GM18907 (cell line): ENCODE measurements at regions not wholly inside any gene's neighbourhood (a gene's known extent, or its start where the extent isn't known, plus 50 kb on each side); places are given as distances from the start of the nearest gene placed in this dataset.

Experiments
- ATAC-seq: cut with Tn5 transposase; IDR thresholded peaks from one replicate; pipeline ENCODE4 v1.9.1; 2021; ENCODE audit warnings: mild to moderate bottlenecking, moderate library complexity; ENCODE audit not compliant: unreplicated experiment

DNA sequence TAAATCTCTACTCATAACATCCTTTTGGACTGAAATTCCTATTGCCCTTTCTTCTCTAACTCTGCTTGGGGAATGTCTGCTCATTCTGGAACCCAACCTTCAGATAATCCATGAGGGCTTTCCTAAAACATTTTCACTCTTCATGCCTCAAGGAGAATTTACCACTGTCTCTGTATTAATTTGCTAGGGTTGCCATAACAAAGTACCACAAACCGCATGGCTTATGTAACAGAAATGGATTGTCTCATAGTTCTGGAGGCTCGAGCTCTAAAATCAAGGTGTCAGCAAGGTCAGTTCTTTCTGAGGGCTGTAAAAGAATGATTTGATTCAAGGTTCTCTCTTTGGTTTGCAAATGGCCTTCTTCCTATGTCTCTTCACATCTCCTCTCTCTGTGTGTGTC lies 209.7 kb downstream of the LACC1 start:
- no peak for ATAC-seq

DNA sequence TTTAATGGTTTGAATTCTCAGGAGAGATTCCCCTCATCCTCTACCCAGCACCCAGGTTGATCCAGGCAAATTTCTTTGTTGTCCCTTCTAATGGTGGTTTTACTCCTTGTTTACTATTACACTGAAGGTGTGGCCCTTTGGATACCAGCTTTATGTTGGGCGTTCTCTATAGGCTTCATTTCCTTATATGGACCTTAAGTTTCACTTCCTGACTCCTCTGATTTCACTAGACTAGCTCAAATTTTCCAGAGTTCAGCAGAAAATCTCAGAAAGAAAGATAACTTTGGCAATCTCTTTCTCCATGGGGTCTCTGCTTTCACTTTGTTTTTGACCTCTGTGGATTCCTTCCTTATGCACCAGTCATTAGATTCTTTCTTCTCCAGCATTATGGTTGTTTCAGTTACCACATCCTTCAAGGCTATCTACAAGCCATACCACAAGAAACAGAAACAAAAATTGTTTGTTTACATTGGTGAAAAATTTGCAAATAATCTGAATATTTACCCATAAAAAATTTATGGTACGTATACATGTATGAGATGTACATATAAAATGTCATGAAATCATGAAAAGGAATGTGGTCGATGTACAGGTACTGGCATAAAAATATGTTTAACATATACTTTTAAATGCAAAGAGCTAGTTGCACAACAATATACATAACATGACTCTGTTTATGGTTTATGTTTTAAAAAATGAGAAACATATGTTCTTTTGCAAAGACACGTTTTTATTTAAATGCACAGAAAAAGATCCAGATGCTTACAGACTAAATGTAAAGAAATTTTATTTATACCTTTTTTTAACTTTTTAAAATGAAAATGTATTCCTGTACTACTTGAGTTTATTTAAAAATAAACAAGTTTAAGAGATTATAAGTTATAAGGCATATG lies 212.6 kb downstream of the LACC1 start:
- no peak for ATAC-seq

DNA sequence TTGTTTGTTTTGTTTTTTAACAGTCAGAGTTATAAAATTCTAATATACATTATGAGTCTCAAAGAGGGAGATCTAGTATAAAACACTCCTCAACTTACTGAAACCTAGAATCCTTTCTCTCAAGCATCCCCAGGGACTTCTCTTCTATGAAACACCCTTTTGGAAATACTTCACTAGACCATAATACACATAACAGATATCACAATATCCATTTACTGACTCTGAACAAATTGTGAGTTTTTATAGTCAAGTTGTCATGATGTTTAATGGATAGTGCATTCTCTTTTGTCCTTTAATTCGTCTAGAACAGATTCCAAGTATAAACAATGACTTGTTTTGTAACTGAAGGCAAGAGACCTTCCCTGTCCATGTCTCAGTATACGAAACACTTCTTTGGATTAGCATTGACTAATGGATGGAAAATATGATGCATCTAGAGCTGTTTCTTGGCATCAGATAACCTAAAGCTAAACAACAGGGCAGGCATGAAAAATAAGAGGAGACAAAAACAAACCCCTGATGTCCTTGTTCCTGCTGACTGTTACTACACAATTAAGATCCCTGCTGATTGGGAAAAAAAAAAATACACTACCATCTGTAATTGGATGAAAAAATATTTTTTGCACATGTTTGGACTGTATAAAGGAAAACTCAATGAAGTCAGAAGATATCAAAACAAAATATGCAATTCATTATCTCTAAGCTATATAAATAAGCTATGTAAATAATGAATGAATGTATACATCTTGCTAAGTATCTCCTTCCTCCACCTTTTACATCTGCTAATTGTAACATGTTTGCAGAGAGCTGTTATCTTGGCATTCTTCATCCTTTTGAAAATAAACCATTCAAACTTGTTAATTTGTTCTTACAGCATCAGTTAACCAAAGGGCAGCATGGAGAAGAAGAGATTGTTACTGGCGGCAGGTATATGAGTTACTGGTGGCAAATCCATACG lies 214.2 kb downstream of the LACC1 start:
- ATAC-seq: no peak

DNA sequence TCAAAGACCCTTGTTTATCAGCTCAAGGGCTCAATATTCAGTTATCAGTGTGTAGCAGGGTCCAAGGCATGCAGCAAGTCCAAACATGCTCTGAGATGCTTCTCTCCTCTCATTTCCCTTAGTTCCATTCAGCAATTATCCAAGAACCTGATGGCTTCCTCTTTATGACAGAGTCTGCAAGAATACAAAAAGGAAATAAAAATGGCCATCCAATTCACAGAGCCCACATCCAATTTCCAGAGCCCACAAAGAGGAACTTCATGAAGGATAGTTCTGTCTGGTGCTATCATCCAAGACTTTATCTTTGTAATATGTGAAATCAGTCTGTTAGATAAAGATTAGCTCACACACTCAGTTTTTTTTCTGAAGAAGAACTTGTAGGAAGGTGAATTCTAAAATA lies 217.2 kb downstream of the LACC1 start:
- no peak for ATAC-seq

DNA sequence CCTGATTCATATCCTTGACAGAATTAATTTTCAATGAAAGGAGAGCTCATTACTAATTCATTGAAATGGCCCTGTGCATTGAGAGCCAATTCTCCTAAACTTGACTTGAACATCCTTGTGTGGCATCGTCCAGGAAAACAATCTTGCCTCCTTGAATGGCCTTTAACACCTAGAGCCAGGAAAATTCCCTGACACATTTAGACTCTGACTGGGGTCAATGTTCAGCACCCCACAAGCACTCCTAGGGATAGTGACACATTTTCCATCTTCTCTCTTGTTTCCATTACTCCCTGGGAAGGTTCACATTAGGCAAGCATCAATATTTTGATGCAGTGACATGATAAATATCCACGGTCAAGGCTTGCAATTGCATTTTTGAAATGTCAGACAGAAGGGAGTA lies 218.9 kb downstream of the LACC1 start:
- no peak for ATAC-seq

DNA sequence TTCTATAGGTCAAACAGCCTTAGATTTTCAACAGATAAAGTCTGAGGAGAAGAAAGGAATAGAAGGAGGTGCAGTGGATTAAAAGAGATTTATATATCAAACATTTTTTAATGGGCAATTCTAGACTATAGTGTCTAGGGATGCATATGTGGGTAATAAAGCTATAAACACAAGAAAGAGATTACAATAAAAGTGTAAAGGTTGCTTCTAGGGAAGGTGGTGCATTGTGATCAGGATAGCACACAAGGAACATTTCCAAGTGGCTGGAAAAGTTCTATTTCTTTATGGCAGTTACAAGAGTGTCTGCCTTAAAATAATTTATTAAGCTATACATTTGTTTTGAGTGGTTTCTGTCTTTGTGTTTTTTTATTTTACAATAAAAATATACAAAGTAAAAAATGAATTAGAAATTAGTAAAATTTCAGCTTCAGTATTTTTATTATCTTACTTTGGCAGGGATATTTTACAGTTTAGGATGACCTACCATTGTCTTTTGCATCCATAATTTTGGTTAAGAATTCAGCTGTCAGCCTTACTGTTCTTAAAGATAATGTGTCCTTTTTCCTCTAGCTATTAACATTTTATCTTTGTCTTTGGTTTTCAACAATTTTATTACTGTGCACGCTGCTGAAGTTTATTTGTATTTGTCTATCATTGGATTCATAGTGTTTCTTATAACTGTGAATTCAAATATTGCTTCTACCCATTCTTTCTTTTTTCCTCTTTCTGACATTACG lies 221.8 kb downstream of the LACC1 start:
- no peak for ATAC-seq

DNA sequence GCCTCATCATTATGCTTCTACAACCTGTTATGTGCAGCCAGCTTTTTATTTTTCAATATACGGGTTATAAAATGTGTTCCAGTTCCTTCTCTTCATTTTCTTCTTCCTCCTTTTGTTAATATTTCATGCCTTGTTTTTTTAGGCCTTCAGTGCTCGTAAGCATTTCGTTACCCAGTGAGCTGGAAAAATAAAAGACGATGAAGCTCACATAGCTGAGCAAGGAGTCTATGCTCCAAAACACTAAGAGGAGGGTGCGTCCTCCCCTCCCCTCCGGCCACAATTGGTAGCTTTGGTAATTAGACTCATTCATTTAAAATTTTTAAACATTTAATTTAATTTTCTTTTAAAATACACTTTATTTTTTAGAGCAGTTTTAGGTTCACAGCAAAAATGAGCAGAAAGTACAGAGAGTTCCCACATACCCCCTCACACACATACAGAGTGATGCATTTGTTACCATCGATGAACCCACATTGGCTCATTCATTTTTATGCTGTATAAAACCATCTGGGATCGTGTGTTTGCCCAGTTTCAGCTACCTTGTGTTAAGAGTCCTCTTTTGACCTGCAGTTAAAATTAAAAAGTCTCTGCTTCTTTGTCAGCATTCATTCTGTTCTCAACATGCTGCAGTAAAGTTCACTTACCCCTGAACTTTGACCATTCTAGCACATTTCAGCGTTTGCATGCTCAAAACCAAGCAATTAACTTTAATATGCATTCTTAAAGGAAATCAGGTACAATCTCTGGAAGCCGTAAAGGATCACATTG lies 223.9 kb downstream of the LACC1 start:
- ATAC-seq: no peak

DNA sequence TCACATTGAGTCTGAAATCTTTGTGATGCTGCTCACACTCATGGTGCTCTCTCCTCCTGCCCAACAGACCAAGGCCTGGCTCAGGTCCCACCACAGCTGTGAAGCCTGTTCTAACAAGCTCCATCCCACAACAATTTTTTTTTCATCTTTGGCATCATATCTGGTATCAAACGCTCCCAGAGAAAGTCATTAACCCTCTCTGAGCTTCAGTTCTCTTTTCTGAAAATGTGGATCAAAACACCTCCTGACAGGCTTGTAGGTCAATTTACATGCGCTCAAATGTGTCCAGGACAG lies 224.4 kb downstream of the LACC1 start:
- no peak for ATAC-seq

DNA sequence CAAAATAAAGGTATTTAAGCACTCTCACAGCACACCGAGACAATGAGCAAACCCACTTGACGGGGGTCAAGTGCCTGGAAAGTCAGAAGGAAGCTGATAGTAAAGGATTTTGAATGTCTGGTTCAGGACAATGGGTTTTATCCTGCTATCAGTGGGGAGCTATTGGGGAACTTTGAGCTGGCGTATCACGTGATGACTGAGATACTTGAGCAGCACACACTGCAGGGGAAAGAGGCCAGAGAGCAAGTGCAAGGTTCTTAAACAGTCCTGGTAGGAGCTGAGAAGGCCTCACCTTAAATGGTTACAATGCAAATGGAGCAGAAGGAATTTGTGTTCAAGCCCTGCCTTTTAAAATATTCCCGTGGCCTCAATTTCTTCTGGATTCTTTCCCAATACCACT lies 225.3 kb downstream of the LACC1 start:
- ATAC-seq: no peak

DNA sequence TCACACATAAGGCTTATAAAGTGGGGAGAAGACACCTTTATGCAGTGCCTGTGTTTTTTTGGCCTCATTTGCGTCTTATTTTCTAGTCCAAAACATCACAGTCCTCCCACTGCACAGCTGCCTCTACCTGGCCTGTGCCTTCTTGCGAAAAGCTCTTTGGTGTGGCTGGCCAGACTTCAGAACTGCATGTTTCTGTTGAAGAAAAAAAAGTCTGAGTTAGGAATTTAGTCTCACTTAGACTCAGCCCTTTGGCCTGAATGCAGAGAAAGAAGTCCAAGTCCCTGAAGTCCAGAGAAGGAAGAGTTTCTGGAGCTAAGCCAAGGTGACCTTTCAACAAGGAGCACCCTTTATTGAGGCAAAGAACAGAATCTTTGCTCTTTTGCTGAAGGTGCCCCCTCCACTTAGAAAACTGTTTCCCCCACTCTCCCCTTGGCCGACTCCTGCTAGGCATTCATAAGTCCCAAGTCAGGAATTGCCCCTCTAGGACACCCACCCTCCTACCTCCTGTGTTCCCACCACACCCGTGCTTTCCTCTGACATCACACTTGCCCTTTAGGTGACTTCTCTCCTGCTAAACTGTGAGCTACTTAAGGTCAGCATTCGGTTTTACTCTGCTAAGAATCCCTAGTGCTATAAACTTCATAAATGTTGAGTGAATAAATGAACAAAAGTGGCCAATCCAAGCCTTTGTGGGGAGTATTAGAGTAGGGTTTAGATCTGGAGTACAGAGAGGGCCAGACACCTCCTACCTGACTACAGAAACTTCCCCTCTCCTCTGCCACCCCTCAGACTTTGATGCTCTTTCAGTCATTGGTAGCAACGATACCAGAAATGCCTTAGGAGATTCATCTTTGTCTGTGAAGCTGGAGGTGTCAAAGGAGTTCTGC lies 226.8 kb downstream of the LACC1 start:
- no peak for ATAC-seq

DNA sequence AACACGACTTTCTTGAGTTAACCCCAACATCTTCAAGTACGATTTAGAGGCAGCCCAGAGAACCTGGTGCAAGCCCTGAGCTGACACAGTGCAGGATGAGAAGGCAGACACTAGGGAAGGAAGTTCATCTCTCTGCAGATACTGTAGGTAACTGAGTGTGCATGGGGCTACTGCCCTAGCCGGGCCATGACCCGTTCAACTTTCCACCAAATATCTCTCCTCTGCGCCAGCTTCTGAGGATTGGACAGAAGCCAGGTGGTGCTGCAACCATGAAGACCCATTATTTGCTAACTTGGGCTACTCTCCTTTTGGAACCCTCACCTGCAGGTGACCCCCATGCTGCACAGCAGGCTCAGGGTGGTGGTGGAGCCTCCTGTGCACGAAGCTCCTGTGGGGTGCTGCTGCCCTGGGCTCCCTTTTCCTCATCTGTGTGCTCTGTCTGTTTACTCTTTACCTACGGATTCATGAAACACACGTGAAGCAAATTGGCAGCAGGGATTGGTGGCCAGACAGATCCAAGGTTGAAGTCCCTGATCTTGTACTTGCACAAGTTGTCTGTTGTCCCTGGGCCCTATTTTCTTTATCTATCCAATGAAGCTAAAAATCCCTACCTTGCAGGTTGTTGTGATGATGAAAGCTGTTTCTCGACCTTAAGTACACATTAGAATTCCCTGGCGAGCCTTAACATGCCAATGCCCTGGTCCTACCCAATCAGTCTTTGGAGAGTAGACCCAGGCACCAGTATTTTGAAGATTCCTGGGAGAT lies 227.8 kb downstream of the LACC1 start:
- ATAC-seq: no peak

DNA sequence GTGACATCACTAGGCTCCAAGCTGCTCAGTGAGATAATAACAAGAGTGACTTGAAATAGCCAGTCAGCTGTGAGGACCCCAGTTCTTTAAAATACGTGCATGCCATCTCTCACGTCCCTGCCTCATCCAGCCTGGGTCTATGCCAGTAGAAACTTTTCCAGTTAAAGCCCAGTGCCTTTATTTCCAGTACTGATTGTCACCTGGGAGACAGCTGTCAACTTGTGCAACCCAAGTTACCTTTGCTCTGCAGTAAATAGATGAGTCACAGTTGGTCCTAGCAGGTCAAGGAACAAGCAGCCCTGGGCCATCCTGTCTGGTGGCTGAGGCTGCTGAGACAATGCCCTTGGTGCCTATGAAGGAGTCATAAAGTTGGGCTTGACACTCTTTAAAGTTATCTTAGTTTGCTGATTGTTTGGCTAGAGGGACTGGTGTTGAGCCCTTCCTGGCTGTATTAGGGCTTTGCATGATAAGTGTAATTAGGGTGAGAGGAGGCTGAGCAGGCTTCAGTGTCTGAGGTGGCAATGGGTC lies 228.7 kb downstream of the LACC1 start:
- no peak for ATAC-seq

DNA sequence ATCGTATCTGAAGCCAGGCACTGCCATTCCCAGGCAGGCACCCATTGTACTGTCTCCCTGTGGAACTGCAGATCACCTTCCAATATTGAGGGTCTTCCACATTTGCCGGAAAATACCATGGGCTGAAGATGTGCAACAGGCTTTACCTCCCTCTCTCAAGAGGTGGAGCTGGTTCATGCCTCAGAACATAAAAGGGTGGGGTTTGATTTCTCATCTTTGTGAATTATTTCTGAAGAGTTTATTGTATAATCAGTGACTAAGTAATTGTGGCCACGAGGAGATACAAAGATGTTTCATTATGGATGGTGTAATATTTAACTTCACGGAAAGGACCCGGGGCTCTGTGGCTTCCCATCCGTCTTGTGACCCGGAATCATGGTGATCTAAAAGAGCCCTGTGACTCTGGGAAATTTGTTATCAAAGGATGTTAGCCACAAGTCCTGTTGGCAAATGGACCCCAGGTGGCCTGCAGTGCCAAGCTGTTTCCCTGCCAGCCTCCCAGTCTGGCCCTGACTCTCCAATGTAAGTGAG lies 230.5 kb downstream of the LACC1 start:
- no peak for ATAC-seq

DNA sequence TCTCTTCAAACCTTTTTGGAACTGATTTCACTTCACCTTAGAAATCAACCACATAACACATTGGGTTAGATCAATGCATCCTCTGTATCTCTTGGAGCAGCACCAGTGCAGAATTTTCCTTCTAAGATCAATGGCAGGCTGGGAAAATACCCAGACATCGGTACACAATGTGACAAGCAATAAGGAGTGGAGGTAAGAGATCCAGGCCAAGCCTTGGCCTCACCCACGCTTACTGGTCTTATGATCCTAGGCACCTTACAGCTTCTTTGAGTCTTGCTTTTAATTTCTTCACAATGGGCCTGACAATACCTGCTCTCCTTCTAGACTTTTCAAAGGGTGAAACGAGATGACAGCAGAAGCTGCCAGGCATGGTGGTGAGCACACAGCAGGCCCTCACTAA lies 232.0 kb downstream of the LACC1 start:
- ATAC-seq: no peak

DNA sequence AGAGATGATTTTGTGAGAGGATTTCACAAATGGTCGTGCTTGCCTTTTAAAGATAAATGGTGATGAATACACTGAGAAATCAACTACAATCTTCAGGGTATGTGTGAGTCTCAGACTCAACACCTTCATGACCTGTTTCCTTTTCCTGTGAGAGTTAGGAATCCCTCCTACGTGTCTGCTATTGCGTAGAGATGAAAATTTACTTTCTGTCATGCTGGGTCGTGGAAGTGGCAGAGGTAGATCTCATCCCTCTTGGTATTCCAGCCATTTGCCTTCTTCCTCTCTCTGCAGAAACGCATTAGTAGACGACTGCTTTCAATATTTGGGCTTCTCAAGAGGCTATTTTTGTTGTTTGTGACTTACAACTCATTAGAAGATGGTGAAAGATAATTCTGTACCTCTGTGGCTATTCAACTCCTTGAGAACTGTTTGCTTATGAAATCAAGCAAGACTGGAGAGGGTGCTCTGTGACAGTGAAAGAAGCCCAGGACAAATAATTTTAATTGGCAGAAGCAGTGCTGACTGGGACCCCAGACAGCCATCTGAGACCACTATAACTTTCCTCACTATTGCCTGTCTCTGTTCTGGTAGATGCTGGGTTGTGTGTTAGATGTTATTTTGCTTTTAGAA lies 233.1 kb downstream of the LACC1 start:
- ATAC-seq: no peak

DNA sequence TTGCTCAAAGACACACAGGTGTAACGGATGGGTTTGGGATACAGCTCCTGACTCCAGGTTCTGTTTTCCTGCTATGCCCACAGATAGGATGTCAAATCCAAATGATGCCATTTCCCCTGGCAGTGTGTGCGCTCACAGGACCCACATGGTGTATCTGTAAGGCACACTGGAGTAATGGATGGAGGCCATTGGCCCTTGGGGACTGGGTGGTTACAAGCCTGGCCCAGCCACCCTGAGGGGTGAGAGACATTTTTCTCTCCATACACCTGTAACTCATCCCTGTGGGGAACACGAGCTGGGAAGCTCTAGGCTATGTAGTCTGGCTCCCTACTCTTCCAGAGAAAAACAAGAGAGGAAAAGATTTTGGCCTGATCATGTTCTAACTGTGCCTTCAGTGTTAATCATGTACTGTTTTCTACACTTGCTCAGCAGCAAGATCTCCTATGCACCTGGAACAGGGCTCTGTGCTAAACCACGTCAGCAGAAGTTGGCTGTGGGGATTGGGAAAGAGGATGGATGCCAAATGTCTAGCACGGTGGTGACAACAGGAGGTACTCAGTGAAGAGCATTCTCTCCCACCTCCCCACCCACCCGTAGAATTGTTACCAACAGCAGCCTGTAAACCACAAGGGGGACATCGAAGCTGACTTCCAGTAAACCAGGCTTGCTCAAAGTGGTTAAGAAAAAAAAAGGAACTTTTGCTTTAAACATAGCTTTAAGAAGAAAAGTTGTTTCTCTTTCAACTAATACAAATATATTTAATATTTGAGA lies 237.0 kb downstream of the LACC1 start:
- ATAC-seq: no peak

DNA sequence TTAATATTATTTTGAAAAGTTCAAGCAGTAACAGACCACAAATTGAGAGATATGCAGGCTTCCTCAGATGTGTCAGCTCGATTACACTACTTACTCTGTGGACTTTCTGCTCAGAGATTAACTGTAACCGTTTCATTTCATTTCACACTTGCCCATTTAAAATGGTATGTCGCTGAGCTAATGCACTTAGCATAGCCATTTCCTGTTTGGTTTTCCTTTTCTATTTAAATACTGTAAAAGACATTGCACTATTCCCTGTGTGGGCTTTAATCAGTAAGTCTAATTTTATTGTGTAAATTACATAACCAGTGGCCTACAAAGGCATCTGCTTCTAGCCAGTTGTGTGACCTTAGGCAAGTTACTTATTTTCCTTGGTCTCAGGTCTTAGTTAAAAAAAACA lies 237.6 kb downstream of the LACC1 start:
- no peak for ATAC-seq
